GM12878 (cell line): ENCODE measurements at regions not wholly inside any gene's neighbourhood (a gene's known extent, or its start where the extent isn't known, plus 50 kb on each side); places are given as distances from the start of the nearest gene placed in this dataset.

Source experiments
- ATAC-seq: fragments of 200-7000 bp; cut with Tn5 transposase; 3 replicates; pipeline ENCODE4 v1.9.1; 2020; ENCODE audit warnings: mild to moderate bottlenecking, moderate library complexity
- BruUV-seq: library from RNA; stranded (reverse); fragments of 400-500 nt; replicated peaks from 2 replicates; lab custom pipeline; 2021; lab: Mats Ljungman, UMichigan
- CTCF ChIA-PET: fragments of 300-600 bp; sonication (Branson Sonifier 250); formaldehyde crosslinking; extraction: SDS; loops from one replicate; lab custom pipeline; 2021; ENCODE audit warnings: inconsistent platforms; lab: Yijun Ruan, JAX
- POLR2A ChIA-PET: fragments of 350-600 bp; formaldehyde crosslinking; extraction: SDS; loops from one replicate; lab custom pipeline; 2021; ENCODE audit warnings: inconsistent platforms; lab: Charles Lee
- RAD21 ChIA-PET: fragments of 300-600 bp; sonication (Branson Sonifier 250); formaldehyde crosslinking; loops from one replicate; lab custom pipeline; 2023; ENCODE audit warnings: antibody characterized with exemption; ENCODE audit not compliant: unreplicated experiment; lab: Charles Lee
- SMC1A ChIA-PET: fragments of 300-600 bp; sonication (Branson Sonifier 250); formaldehyde crosslinking; loops from one replicate; lab custom pipeline; 2023; ENCODE audit not compliant: unreplicated experiment, uncharacterized antibody; lab: Charles Lee
- DNase-seq: peaks from one replicate; pipeline ENCODE4 v3.0.0-alpha.2; 2011; ENCODE audit warnings: low read depth, low spot score
- FAIRE-seq: peaks from 3 replicates; lab custom pipeline; 2011; peaks lifted over from hg19 to GRCh38; lab: Jason Lieb, UNC
- H2AFZ ChIP-seq: 2 replicates; pipeline ENCODE4 v1.6.0; 2011; ENCODE audit warnings: low read depth, low read length, control low read depth; ENCODE audit not compliant: control insufficient read depth
- H3K27ac ChIP-seq: 2 replicates; pipeline ENCODE4 v1.5.1; 2011; ENCODE audit warnings: control low read depth; ENCODE audit not compliant: control insufficient read depth, insufficient read depth
- H3K27me3 ChIP-seq, 2 experiments: replicated peaks in 1 of 2; 2 replicates each; pipeline versions ENCODE4 v1.6.0 to v1.6.1; 2011; ENCODE audit warnings: low read length in 1 of 2; ENCODE audit not compliant: control insufficient read depth in 2 of 2, insufficient read depth in 2 of 2
- H3K36me3 ChIP-seq, 2 experiments: 2 replicates each; pipeline ENCODE4 v1.5.1; 2011; ENCODE audit warnings: low read length in 1 of 2; ENCODE audit not compliant: control insufficient read depth in 2 of 2, insufficient read depth in 2 of 2
- H3K4me1 ChIP-seq: 2 replicates; pipeline ENCODE4 v1.6.1; 2011; ENCODE audit warnings: mild to moderate bottlenecking, low read length, moderate library complexity, mixed read lengths; ENCODE audit not compliant: control insufficient read depth, insufficient read depth
- H3K4me2 ChIP-seq: 2 replicates; pipeline ENCODE4 v1.6.0; 2011; ENCODE audit warnings: control low read depth; ENCODE audit not compliant: control insufficient read depth, insufficient read depth
- H3K4me3 ChIP-seq: fragments of 200-600 bp; sonication (generic); 2 replicates; pipeline ENCODE4 v1.5.1; 2016
- H3K79me2 ChIP-seq: 2 replicates; pipeline ENCODE4 v1.6.0; 2011; ENCODE audit warnings: low read length; ENCODE audit not compliant: control insufficient read depth, insufficient read depth
- H3K9ac ChIP-seq: 2 replicates; pipeline ENCODE4 v1.8.0; 2011; ENCODE audit warnings: low read length, control low read depth, mixed read lengths; ENCODE audit not compliant: control insufficient read depth, insufficient read depth
- H3K9me3 ChIP-seq: replicated peaks from 3 replicates; pipeline ENCODE4 v1.5.1; 2011; ENCODE audit warnings: mild to moderate bottlenecking, low read length; ENCODE audit not compliant: control insufficient read depth, insufficient read depth
- H4K20me1 ChIP-seq: 2 replicates; pipeline ENCODE4 v1.6.0; 2011; ENCODE audit not compliant: control insufficient read depth, insufficient read depth
- ATF7 ChIP-seq: fragments of 450-650 bp; IDR thresholded peaks from 2 replicates; pipeline ENCODE4 v1.6.1; 2016; ENCODE audit warnings: low read depth, mild to moderate bottlenecking
- BCL11A ChIP-seq: IDR thresholded peaks from 2 replicates; pipeline ENCODE4 v1.6.1; 2011; ENCODE audit warnings: low read depth, low read length
- CBX3 ChIP-seq: fragments of 200-600 bp; sonication (generic); IDR thresholded peaks from 2 replicates; pipeline ENCODE4 v1.6.1; 2016; ENCODE audit warnings: low read depth, borderline replicate concordance
- ESRRA ChIP-seq: IDR thresholded peaks from 2 replicates; pipeline ENCODE4 v1.6.1; 2012; ENCODE audit warnings: mild to moderate bottlenecking, low read length, improper control_type of control experiment
- FOS ChIP-seq: IDR thresholded peaks from 3 replicates; pipeline ENCODE4 v1.6.1; 2011; ENCODE audit warnings: borderline replicate concordance; ENCODE audit not compliant: insufficient read length; ENCODE audit errors: extremely low read depth
- GATAD2B ChIP-seq: fragments of 450-650 bp; conservative IDR thresholded peaks from 2 replicates; pipeline ENCODE4 v1.6.1; 2017; ENCODE audit warnings: low read depth, mild to moderate bottlenecking, moderate library complexity
- POLR2AphosphoS2 ChIP-seq: IDR thresholded peaks from 2 replicates; pipeline ENCODE4 v1.6.1; 2011; ENCODE audit warnings: low read depth, mild to moderate bottlenecking, low read length, improper control_type of control experiment, moderate library complexity
- RUNX3 ChIP-seq: IDR thresholded peaks from 2 replicates; pipeline ENCODE4 v1.6.1; 2012; ENCODE audit warnings: low read length, inconsistent platforms
- SKIL ChIP-seq: fragments of 450-650 bp; IDR thresholded peaks from 2 replicates; pipeline ENCODE4 v1.6.1; 2017; ENCODE audit warnings: mild to moderate bottlenecking, low read depth, inconsistent platforms; ENCODE audit not compliant: poor library complexity, severe bottlenecking
- TAF1 ChIP-seq: IDR thresholded peaks from 2 replicates; pipeline ENCODE4 v1.6.1; 2011; ENCODE audit warnings: mild to moderate bottlenecking, low read depth, low read length, borderline replicate concordance
- USF1 ChIP-seq: IDR thresholded peaks from 2 replicates; pipeline ENCODE4 v1.6.1; 2011; ENCODE audit warnings: borderline replicate concordance, low read depth, mild to moderate bottlenecking, moderate library complexity, mixed read lengths, low read length; ENCODE audit not compliant: insufficient read depth; ENCODE audit errors: extremely low read length
- USF2 ChIP-seq: IDR thresholded peaks from 2 replicates; pipeline ENCODE4 v1.6.1; 2011; ENCODE audit warnings: low read depth, low read length, improper control_type of control experiment, borderline replicate concordance
- YBX1 ChIP-seq: fragments of 450-650 bp; IDR thresholded peaks from 2 replicates; pipeline ENCODE4 v1.6.1; 2016; ENCODE audit warnings: antibody characterized with exemption
- WGBS: methylation state at CpG from one replicate; pipeline ENCODE4 v1.1.6; 2016; ENCODE audit warnings: low lambda C conversion rate; ENCODE audit not compliant: insufficient replicate concordance, insufficient coverage; ENCODE audit errors: missing lambda C conversion rate; 5-methylcytosine and 5-hydroxymethylcytosine counted together
- in situ Hi-C: fragments of 300-500 bp; cut with MboI; formaldehyde crosslinking; loops from 9 replicates; pipeline ENCODE4 v1.14.3; 2018; ENCODE audit warnings: mixed read lengths
- intact Hi-C: fragments of 100-400 bp; cut with micrococcal nuclease; formaldehyde crosslinking; loops from one replicate; pipeline ENCODE4 v1.14.2; 2022; ENCODE audit not compliant: unreplicated experiment
- TF ChIP-seq, protein P1 (sequence below): fragments of 450-650 bp; IDR thresholded peaks from 2 replicates; pipeline ENCODE4 v1.6.1; 2017; ENCODE audit warnings: mild to moderate bottlenecking

DNA sequence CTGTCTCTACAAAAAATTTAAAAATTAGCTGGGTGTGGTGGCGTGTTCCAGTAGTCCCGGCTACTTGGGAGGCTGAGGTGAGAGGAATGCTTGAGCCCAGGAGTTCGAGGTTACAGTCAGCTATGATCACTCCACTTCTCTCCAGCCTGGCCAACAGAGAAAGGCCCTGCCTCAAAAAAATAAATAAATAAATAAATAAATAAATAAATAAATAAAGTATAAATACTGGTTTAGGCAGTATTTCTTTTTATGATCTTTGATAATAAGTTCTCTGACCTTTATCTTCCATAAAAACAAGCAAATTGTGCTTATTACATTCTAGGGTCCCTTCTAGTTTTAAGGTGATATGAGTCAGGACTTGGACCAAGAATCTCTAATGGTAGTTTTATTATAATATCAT, 320.3 kb downstream of the PCDH19 start:
- ChIA-PET RAD21 (no interaction called here), CTCF (no interaction called here), POLR2A (no interaction called here), SMC1A (interaction anchor here (0.6 kb wide), 1 partner anchor 205 kb away, joined by 3 read pairs; no protein-coding TSS in a partner anchor)
- H3K79me2 ChIP-seq = no peaks in the 10 kb centered on the region
- no peaks in the 10 kb centered on the region for H3K9me3 ChIP-seq
- in situ Hi-C loops = no loop called here
- no peak overlapping the region for H3K4me3 ChIP-seq
- H3K27me3 ChIP-seq = no peaks in the 10 kb centered on the region
- ATAC-seq (no peak), DNase-seq (no peak), FAIRE-seq (no peak)
- H3K9ac ChIP-seq = no peak overlapping the region
- WGBS = 19% methylated on average over 3 of the region's 3 CpGs
- intact Hi-C loops = no loop called here
- no peaks in the 10 kb centered on the region for H3K4me1 ChIP-seq
- TF ChIP-seq POLR2AphosphoS2 (no peak), CBX3 (no peak), ESRRA (no peak), FOS (no peak), RUNX3 (no peak), TAF1 (no peak)
- TF ChIP-seq, protein P1, sequence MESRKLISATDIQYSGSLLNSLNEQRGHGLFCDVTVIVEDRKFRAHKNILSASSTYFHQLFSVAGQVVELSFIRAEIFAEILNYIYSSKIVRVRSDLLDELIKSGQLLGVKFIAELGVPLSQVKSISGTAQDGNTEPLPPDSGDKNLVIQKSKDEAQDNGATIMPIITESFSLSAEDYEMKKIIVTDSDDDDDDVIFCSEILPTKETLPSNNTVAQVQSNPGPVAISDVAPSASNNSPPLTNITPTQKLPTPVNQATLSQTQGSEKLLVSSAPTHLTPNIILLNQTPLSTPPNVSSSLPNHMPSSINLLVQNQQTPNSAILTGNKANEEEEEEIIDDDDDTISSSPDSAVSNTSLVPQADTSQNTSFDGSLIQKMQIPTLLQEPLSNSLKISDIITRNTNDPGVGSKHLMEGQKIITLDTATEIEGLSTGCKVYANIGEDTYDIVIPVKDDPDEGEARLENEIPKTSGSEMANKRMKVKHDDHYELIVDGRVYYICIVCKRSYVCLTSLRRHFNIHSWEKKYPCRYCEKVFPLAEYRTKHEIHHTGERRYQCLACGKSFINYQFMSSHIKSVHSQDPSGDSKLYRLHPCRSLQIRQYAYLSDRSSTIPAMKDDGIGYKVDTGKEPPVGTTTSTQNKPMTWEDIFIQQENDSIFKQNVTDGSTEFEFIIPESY = no peak
- no peaks in the 10 kb centered on the region for H3K36me3 ChIP-seq
- H4K20me1 ChIP-seq = no peaks in the 10 kb centered on the region
- H3K27ac ChIP-seq = no peak overlapping the region
- H2AFZ ChIP-seq = no peak overlapping the region
- BruUV-seq = no TSS peak
- H3K4me2 ChIP-seq = no peak overlapping the region

DNA sequence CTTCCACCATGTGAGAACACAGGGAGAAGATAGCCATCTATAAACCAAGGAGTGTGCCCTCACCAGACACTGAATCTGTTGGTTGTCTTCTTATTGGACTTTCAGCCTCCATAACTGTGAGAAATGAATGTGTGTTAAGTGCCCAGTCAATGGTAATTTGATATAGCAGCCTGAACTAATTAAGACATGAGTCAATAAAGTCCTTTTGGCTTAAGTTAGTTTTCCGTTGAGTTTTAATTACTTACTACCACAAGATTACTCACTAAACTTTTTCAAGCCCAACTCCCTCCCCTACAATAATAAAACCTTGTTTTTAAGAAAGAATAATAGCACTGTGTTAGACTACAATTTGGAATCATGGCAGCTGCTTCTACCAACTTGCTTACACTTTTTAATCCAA, 324.2 kb downstream of the PCDH19 start:
- intact Hi-C loops = no loop called here
- no peak overlapping the region for H3K4me2 ChIP-seq
- in situ Hi-C loops = no loop called here
- H3K4me1 ChIP-seq = no peaks in the 10 kb centered on the region
- SMC1A ChIA-PET = no interaction called here
- DNase-seq (no peak), ATAC-seq (no peak), FAIRE-seq (no peak)
- H2AFZ ChIP-seq = no peak overlapping the region
- no peaks in the 10 kb centered on the region for H3K9me3 ChIP-seq
- no peak overlapping the region for H3K27ac ChIP-seq
- no peak overlapping the region for H3K4me3 ChIP-seq
- no peaks in the 10 kb centered on the region for H3K36me3 ChIP-seq
- CTCF ChIA-PET = no interaction called here
- BruUV-seq = no TSS peak
- RAD21 ChIA-PET = no interaction called here
- no peaks in the 10 kb centered on the region for H4K20me1 ChIP-seq
- no peaks in the 10 kb centered on the region for H3K27me3 ChIP-seq
- WGBS = 44% methylated on average over 1 of the region's 1 CpG
- H3K79me2 ChIP-seq = no peaks in the 10 kb centered on the region
- H3K9ac ChIP-seq = no peak overlapping the region
- POLR2A ChIA-PET = no interaction called here
- TF ChIP-seq ATF7 (no peak), YBX1 (no peak), USF2 (no peak), SKIL (no peak), GATAD2B (no peak), BCL11A (no peak), USF1 (no peak)
